ENCODE measurements at regions not wholly inside any gene's neighbourhood (a gene's known extent, or its start where the extent isn't known, plus 50 kb on each side); places are given as distances from the start of the nearest gene placed in this dataset.

GRCh38 chr11:95330302-95330701, 99.3 kb upstream of the SESN3 start (continued):
- TF ChIP-seq CHD2 (IDR thresholded peaks at IDR 0.05; ENCODE audit: low read length) (no peak), SUZ12 (IDR thresholded peaks at IDR 0.05; ENCODE audit: low read length) (no peak), CHD1 (IDR thresholded peaks at IDR 0.05; ENCODE audit: low read depth, low read length) (no peak), POLR2AphosphoS5 (IDR thresholded peaks at IDR 0.05; ENCODE audit: low read depth, low read length) (no peak), HDAC2 (IDR thresholded peaks at IDR 0.05; ENCODE audit: borderline replicate concordance in 1 of 2, low read depth in 2 of 2, low read length in 2 of 2) (no peak), POU5F1 (IDR thresholded peaks at IDR 0.05; ENCODE audit: low read depth, low read length) (no peak)
- TF ChIP-seq, protein P1, sequence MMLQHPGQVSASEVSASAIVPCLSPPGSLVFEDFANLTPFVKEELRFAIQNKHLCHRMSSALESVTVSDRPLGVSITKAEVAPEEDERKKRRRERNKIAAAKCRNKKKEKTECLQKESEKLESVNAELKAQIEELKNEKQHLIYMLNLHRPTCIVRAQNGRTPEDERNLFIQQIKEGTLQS (IDR thresholded peaks at IDR 0.05; ENCODE audit: insufficient read depth, low read depth, low read length) = no peak
